Endothelial cell (in vitro differentiated cells): ENCODE measurements at regions not wholly inside any gene's neighbourhood (a gene's known extent, or its start where the extent isn't known, plus 50 kb on each side); places are given as distances from the start of the nearest gene placed in this dataset.

Experiments used
- DNase-seq: peaks from one replicate; pipeline ENCODE4 v3.0.0; 2021; ENCODE audit warnings: low spot score
- H3K27ac Mint-ChIP-seq: one replicate; pipeline ENCODE4 v1.8.0; 2021; ENCODE audit warnings: mixed read lengths, inconsistent platforms; ENCODE audit not compliant: unreplicated experiment
- H3K27me3 Mint-ChIP-seq: one replicate; pipeline ENCODE4 v1.8.0; 2021; ENCODE audit warnings: mild to moderate bottlenecking, moderate library complexity, mixed read lengths, inconsistent platforms; ENCODE audit not compliant: unreplicated experiment
- H3K36me3 Mint-ChIP-seq: one replicate; pipeline ENCODE4 v1.8.0; 2021; ENCODE audit warnings: mild to moderate bottlenecking, low read depth, mixed read lengths, inconsistent platforms; ENCODE audit not compliant: unreplicated experiment
- H3K4me1 Mint-ChIP-seq: one replicate; pipeline ENCODE4 v1.8.0; 2021; ENCODE audit warnings: mild to moderate bottlenecking, mixed read lengths, inconsistent platforms; ENCODE audit not compliant: unreplicated experiment
- H3K4me3 Mint-ChIP-seq: one replicate; pipeline ENCODE4 v1.8.0; 2021; ENCODE audit warnings: mild to moderate bottlenecking, mixed read lengths, inconsistent platforms; ENCODE audit not compliant: unreplicated experiment
- H3K9me3 Mint-ChIP-seq: one replicate; pipeline ENCODE4 v1.8.0; 2021; ENCODE audit warnings: mixed read lengths, inconsistent platforms; ENCODE audit not compliant: unreplicated experiment
- CTCF ChIP-seq: fragments of 200-600 bp; sonication (generic); IDR thresholded peaks from one replicate; pipeline ENCODE4 v1.5.0; 2021; ENCODE audit warnings: antibody characterized with exemption; ENCODE audit not compliant: unreplicated experiment

GRCh38 chr5:164959761-164960160, 1454.3 kb downstream of the MAT2B start:
- no peak for TF ChIP-seq CTCF
- no peak overlapping the region for H3K4me3 Mint-ChIP-seq
- no peak for DNase-seq

DNA sequence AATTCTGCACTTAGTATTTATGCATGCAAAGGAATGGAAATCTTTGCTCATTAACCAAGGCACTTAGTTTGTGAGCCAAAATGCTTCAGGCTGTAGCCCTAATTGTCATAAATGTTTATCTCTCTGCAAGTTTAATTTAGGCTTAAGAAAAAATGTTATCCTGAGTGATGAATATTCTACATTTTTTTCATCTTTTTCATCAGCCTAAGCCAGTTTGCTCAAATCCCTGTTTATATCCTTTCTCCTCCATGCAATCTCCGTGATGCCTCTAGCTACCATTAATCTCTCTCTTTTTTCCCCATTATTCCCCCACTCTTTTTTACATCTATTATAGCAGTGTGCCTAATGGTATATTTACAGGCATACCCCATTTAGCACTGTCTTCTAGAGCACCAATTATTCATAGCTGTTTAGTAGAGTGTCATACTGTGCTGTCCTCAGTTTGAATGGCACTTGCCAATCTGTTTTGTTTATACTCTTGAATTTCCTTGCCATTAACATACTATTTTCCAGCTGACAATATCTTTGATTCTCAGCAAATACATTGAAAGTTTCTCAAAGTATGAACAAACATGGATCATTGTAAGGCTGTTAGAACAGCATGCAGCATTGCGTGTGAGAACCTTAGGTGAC, 1457.0 kb downstream of the MAT2B start:
- Mint-ChIP-seq H3K27me3 (no peaks in the 10 kb centered on the region), H3K36me3 (no peaks in the 10 kb centered on the region), H3K27ac (no peak overlapping the region), H3K4me1 (no peaks in the 10 kb centered on the region), H3K9me3 (no peaks in the 10 kb centered on the region), H3K4me3 (no peak overlapping the region)
- TF ChIP-seq CTCF, result no peak
- DNase-seq, result no peak

More at GRCh38 chr5:164959761-164960160, 1454.3 kb downstream of the MAT2B start:
- H3K27me3 Mint-ChIP-seq, result no peaks in the 10 kb centered on the region
- H3K36me3 Mint-ChIP-seq, result no peaks in the 10 kb centered on the region
- no peaks in the 10 kb centered on the region for H3K4me1 Mint-ChIP-seq
- H3K9me3 Mint-ChIP-seq, result no peaks in the 10 kb centered on the region
- H3K27ac Mint-ChIP-seq, result no peak overlapping the region

GRCh38 chr5:164966611-164967010, 1461.2 kb downstream of the MAT2B start:
- no peaks in the 10 kb centered on the region for H3K9me3 Mint-ChIP-seq
- no peak for TF ChIP-seq CTCF
- no peak for DNase-seq
- no peak overlapping the region for H3K27ac Mint-ChIP-seq
- H3K4me3 Mint-ChIP-seq, result no peak overlapping the region
- H3K4me1 Mint-ChIP-seq, result no peaks in the 10 kb centered on the region
- H3K27me3 Mint-ChIP-seq, result no peaks in the 10 kb centered on the region
- no peaks in the 10 kb centered on the region for H3K36me3 Mint-ChIP-seq

- Mint-ChIP-seq H3K27me3 (no peaks in the 10 kb centered on the region), H3K36me3 (no peaks in the 10 kb centered on the region), H3K9me3 (no peaks in the 10 kb centered on the region), H3K4me3 (no peak overlapping the region), H3K27ac (no peak overlapping the region), H3K4me1 (no peaks in the 10 kb centered on the region)
- no peak for TF ChIP-seq CTCF
- DNase-seq, result no peak
Observed at GRCh38 chr5:164967354-164967753, 1461.9 kb downstream of the MAT2B start.

DNA sequence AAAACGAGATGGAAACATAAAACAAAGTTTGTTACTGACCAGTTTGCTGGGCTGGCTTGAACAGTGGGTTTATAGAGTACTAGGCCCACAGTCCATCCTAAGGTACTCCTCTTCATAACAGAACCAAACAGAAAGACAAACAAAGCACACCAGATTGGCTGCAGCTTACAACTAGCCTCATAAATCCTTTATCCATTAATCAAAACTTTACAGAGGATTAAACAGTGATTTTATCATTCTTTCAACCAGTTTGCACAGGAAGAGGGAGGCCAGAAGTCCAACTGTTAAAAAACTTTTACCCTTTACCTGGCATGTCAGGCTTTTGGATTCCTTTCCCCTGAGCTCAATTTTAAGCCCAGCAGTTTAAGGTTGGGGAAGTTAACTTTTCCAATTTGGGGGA, 1467.6 kb downstream of the MAT2B start:
- Mint-ChIP-seq H3K9me3 (no peaks in the 10 kb centered on the region), H3K27ac (no peak overlapping the region), H3K4me1 (no peaks in the 10 kb centered on the region), H3K36me3 (no peaks in the 10 kb centered on the region), H3K27me3 (no peaks in the 10 kb centered on the region), H3K4me3 (no peak overlapping the region)
- no peak for DNase-seq
- TF ChIP-seq CTCF, result no peak
